ENCODE measurements at regions not wholly inside any gene's neighbourhood (a gene's known extent, or its start where the extent isn't known, plus 50 kb on each side); places are given as distances from the start of the nearest gene placed in this dataset.
A peak's percentile ranks its signal among the peaks of the same experiment; 100 is the strongest.
"Not testable (repeated sequence)": the region's sequence is repeated elsewhere in the genome, so short reads cannot be mapped to it uniquely, and the experiment has no call there.

DNA sequence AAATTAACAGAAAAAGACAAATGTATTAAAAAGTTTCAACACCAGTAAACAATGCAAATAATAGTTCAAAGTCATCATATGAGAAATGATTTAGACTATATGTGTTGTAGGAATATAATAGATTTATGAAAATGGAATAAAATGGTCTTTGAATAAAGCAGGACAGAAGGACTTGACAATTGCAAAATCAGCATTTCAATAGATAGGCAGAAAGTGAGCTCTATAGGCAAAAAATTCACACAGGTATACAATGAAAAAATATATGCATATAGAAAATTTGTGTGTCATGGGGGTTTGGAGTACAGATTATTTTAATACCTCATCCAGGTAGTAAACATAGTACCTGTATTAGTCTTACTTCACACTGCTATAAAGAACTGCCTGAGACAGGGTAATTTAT, 571.1 kb upstream of the EYS start:
- ChIA-PET POLR2A (no interaction called here), CTCF (no interaction called here)
- no peak for TF ChIP-seq TARDBP (IDR thresholded peaks at IDR 0.05)
- TF ChIP-seq L3MBTL2 (conservative IDR thresholded peaks at IDR 0.05), result no peak
- no peak for TF ChIP-seq FOXA1 (IDR thresholded peaks at IDR 0.05)
- no peak for TF ChIP-seq NFRKB (IDR thresholded peaks at IDR 0.05)
- no peak for TF ChIP-seq FOXM1 (IDR thresholded peaks at IDR 0.05; ENCODE audit: borderline replicate concordance)
- no peak for TF ChIP-seq SP1 (IDR thresholded peaks at IDR 0.05)
- TF ChIP-seq BHLHE40 (IDR thresholded peaks at IDR 0.05; ENCODE audit: borderline replicate concordance), result no peak
- TF ChIP-seq, protein P1, sequence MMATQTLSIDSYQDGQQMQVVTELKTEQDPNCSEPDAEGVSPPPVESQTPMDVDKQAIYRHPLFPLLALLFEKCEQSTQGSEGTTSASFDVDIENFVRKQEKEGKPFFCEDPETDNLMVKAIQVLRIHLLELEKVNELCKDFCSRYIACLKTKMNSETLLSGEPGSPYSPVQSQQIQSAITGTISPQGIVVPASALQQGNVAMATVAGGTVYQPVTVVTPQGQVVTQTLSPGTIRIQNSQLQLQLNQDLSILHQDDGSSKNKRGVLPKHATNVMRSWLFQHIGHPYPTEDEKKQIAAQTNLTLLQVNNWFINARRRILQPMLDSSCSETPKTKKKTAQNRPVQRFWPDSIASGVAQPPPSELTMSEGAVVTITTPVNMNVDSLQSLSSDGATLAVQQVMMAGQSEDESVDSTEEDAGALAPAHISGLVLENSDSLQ (IDR thresholded peaks at IDR 0.05), result no peak
- no peak for TF ChIP-seq FOXK2 (IDR thresholded peaks at IDR 0.05)
- TF ChIP-seq LEF1 (IDR thresholded peaks at IDR 0.05; ENCODE audit: borderline replicate concordance), result no peak
- no peak for TF ChIP-seq CTBP1 (IDR thresholded peaks at IDR 0.05; ENCODE audit: borderline replicate concordance)
- TF ChIP-seq HDGF (IDR thresholded peaks at IDR 0.05; ENCODE audit: borderline replicate concordance), result no peak
- no peak for TF ChIP-seq SUZ12 (IDR thresholded peaks at IDR 0.05)
- TF ChIP-seq ZNF384 (IDR thresholded peaks at IDR 0.05), result no peak
- no peak for DNase-seq (ENCODE audit: extremely low spot score)

DNA sequence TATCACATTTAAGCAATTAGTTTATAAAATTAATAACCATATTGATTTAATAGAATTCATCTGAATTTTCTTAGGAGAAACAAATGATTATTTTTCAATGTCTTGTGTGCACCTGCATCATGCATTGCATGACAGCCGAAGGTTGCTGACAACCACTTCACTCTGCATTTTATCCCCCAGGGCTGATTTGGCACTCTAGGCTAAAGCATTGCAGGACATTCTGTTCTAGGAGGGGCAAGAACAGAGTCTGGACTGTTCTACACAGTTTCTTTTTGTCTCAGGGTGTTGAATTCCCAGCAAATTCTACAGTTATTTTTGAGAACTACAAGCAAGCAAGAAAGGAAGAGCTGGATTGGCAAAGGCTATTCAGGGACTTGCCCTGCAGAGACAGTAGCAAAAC, 570.4 kb upstream of the EYS start:
- ChIA-PET CTCF (no interaction called here), POLR2A (no interaction called here)
- TF ChIP-seq NFRKB (IDR thresholded peaks at IDR 0.05), result no peak
- TF ChIP-seq TARDBP (IDR thresholded peaks at IDR 0.05), result no peak
- no peak for TF ChIP-seq BHLHE40 (IDR thresholded peaks at IDR 0.05; ENCODE audit: borderline replicate concordance)
- no peak for TF ChIP-seq HDGF (IDR thresholded peaks at IDR 0.05; ENCODE audit: borderline replicate concordance)
- TF ChIP-seq LEF1 (IDR thresholded peaks at IDR 0.05; ENCODE audit: borderline replicate concordance), result no peak
- no peak for TF ChIP-seq FOXM1 (IDR thresholded peaks at IDR 0.05; ENCODE audit: borderline replicate concordance)
- no peak for TF ChIP-seq L3MBTL2 (conservative IDR thresholded peaks at IDR 0.05)
- no peak for TF ChIP-seq ELF4 (IDR thresholded peaks at IDR 0.05)
- TF ChIP-seq ZNF384 (IDR thresholded peaks at IDR 0.05), result no peak
- TF ChIP-seq SUZ12 (IDR thresholded peaks at IDR 0.05), result no peak
- TF ChIP-seq ARNT (IDR thresholded peaks at IDR 0.05), result no peak
- no peak for TF ChIP-seq FOXA1 (IDR thresholded peaks at IDR 0.05)
- no peak for TF ChIP-seq CTBP1 (IDR thresholded peaks at IDR 0.05; ENCODE audit: borderline replicate concordance)
- no peak for TF ChIP-seq SP1 (IDR thresholded peaks at IDR 0.05)
- DNase-seq (ENCODE audit: extremely low spot score), result no peak

DNA sequence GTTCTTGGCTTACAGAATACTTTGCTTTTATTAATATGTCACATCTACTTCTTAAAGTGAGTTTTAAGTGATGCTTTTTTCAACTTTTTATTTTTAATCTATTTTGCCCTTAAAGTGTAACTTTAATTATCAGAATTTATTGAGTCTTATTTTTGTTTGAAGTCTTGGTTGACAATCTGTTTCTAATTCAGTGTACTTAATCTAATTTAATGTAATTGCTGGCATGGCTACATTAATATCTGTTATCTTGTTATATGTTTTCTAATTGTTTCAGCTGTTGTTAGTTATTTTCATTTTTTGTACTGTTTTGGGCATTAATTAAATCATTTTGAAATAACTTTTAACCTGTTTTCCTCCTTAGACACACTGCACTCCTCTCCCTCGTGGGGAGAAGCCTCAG, 558.7 kb upstream of the EYS start:
- TF ChIP-seq LEF1 (IDR thresholded peaks at IDR 0.05; ENCODE audit: borderline replicate concordance) (no peak), HDGF (IDR thresholded peaks at IDR 0.05; ENCODE audit: borderline replicate concordance) (no peak), NFRKB (IDR thresholded peaks at IDR 0.05) (no peak), CTBP1 (IDR thresholded peaks at IDR 0.05; ENCODE audit: borderline replicate concordance) (no peak), ELF4 (IDR thresholded peaks at IDR 0.05) (no peak), TARDBP (IDR thresholded peaks at IDR 0.05) (no peak), ARNT (IDR thresholded peaks at IDR 0.05) (no peak), SP1 (IDR thresholded peaks at IDR 0.05) (no peak), FOXM1 (IDR thresholded peaks at IDR 0.05; ENCODE audit: borderline replicate concordance) (no peak), L3MBTL2 (conservative IDR thresholded peaks at IDR 0.05) (no peak), BHLHE40 (IDR thresholded peaks at IDR 0.05; ENCODE audit: borderline replicate concordance) (no peak), FOXA1 (IDR thresholded peaks at IDR 0.05) (no peak), SUZ12 (IDR thresholded peaks at IDR 0.05) (no peak), ZNF384 (IDR thresholded peaks at IDR 0.05) (no peak), FOXK2 (IDR thresholded peaks at IDR 0.05) (no peak)
- TF ChIP-seq, protein P1 (IDR thresholded peaks at IDR 0.05), result no peak
- ChIA-PET CTCF (no interaction called here), POLR2A (no interaction called here)
- DNase-seq (ENCODE audit: extremely low spot score), result no peak

DNA sequence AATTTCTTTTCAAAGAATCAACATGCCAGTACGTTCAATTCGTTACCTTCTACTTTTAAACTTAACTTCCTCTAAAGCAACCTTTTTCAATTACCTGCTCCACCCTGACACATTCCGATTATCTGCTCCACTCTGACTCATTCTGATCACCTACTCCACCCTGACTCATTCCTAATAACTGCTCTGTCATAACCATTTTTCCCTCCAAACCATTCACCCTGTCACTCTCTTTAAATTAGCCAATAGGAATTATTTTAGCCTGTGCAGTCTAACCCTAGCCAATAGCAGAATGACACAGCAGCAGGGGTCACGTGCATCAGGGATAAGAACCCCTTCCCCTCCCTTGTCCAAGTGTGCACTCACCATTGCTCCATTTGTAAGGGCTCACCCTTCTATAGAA, 557.4 kb upstream of the EYS start:
- no peak for DNase-seq (ENCODE audit: extremely low spot score)
- TF ChIP-seq FOXM1 (IDR thresholded peaks at IDR 0.05; ENCODE audit: borderline replicate concordance), result no peak
- no peak for TF ChIP-seq FOXA1 (IDR thresholded peaks at IDR 0.05)
- TF ChIP-seq BHLHE40 (IDR thresholded peaks at IDR 0.05; ENCODE audit: borderline replicate concordance), result no peak
- CTCF ChIA-PET, result no interaction called here
- POLR2A ChIA-PET, result no interaction called here

DNA sequence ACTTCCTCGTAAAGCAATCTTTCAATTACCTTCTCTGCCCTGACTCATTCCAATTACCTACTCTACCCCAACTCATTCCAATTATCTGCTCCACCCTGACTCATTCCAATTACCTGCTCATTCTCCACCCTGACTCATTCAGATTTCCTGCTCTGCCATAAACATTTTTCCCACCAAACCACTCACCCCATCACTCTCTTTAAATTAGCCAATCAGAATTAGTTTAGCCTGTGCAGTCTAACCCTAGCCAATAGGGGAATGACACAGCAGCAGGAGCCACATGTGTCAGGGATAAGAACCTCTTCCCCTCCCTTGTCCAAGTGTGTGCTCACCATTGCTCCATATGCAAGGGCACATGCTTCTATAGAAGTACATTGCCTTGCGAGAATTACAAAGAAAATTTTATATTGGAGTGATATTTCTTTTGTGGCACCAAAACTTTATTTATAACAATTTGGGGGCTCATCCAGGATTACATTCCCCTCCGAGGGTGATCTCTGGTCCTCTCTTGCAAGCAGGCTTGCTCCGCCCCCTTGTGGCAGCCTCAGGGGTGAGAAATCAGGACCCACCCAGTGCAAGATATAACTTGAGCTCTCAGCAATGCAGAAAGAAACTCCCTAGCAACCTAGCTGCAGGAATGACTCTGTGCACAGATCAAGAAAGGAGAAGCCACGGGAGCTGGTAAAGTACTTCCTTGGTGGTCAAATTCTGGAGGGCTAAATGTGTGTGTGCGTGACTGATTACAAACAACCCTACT, 551.9 kb upstream of the EYS start:
- CTCF ChIA-PET, result interaction anchor here (0.5 kb wide), 1 partner anchor 102 kb away, joined by 3 read pairs; no protein-coding TSS in a partner anchor
- POLR2A ChIA-PET, result not testable (repeated sequence)

DNA sequence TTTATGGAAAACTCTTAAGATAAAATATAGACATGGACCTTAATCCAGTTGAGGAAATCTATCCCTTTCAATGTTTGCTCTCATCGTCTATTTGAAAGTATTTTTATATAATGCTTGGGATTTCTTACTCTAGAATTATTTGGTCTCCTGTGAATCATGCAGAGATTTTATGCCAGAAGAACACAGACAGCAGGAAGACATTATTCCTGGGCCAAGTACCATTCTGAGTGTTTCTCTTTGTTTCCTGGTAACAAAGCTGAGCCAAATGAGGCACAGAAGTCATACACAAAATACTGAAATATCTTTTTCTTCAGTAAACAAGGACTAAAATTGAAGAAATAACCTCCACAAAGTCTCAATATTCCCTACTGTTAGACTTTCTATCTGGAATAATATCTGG, 538.2 kb upstream of the EYS start:
- TF ChIP-seq TARDBP (IDR thresholded peaks at IDR 0.05) (no peak), NFRKB (IDR thresholded peaks at IDR 0.05) (no peak), ELF4 (IDR thresholded peaks at IDR 0.05) (no peak), ZNF384 (IDR thresholded peaks at IDR 0.05) (no peak), SUZ12 (IDR thresholded peaks at IDR 0.05) (no peak), BHLHE40 (IDR thresholded peaks at IDR 0.05; ENCODE audit: borderline replicate concordance) (no peak), CTBP1 (IDR thresholded peaks at IDR 0.05; ENCODE audit: borderline replicate concordance) (no peak), HDGF (IDR thresholded peaks at IDR 0.05; ENCODE audit: borderline replicate concordance) (no peak), FOXM1 (IDR thresholded peaks at IDR 0.05; ENCODE audit: borderline replicate concordance) (no peak), FOXK2 (IDR thresholded peaks at IDR 0.05) (no peak), ARNT (IDR thresholded peaks at IDR 0.05) (no peak), SP1 (IDR thresholded peaks at IDR 0.05) (no peak), FOXA1 (IDR thresholded peaks at IDR 0.05) (no peak), L3MBTL2 (conservative IDR thresholded peaks at IDR 0.05) (no peak)
- TF ChIP-seq, protein P1 (IDR thresholded peaks at IDR 0.05), result no peak
- ChIA-PET POLR2A (no interaction called here), CTCF (no interaction called here)
- DNase-seq (ENCODE audit: extremely low spot score), result no peak

More for the DNA sequence above, 551.9 kb upstream of the EYS start:
- DNase-seq (ENCODE audit: extremely low spot score), result peak; percentile 22
